Kasumi-1 (cell line): ENCODE measurements at regions not wholly inside any gene's neighbourhood (a gene's known extent, or its start where the extent isn't known, plus 50 kb on each side); places are given as distances from the start of the nearest gene placed in this dataset.
"Not testable (repeated sequence)": the region's sequence is repeated elsewhere in the genome, so short reads cannot be mapped to it uniquely, and the experiment has no call there.

ENCODE experiments used
- DNase-seq, 2 experiments: peaks; one replicate each; lab custom pipeline; 2025; lab: John Stamatoyannopoulos, UW

DNA sequence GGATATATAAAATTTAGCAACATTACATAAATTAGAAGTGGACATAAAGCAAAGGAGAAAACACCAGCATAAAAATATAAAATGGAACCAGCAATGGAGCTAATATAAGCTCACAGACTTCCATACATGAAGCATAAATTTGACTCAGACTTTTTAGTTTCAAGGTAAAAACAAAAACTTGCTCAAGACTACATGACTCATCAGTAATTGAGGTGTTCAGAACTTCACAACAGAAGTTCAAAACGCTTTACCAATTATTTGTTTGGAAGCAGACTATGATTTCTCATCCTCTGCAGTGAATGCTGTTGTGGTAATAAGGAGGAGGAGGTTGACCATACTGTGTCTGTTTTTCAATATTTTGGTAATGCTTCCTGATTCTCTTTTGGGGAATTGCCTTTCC lies 192.0 kb upstream of the MEIS1 start:
- not testable (repeated sequence) for DNase-seq

DNA sequence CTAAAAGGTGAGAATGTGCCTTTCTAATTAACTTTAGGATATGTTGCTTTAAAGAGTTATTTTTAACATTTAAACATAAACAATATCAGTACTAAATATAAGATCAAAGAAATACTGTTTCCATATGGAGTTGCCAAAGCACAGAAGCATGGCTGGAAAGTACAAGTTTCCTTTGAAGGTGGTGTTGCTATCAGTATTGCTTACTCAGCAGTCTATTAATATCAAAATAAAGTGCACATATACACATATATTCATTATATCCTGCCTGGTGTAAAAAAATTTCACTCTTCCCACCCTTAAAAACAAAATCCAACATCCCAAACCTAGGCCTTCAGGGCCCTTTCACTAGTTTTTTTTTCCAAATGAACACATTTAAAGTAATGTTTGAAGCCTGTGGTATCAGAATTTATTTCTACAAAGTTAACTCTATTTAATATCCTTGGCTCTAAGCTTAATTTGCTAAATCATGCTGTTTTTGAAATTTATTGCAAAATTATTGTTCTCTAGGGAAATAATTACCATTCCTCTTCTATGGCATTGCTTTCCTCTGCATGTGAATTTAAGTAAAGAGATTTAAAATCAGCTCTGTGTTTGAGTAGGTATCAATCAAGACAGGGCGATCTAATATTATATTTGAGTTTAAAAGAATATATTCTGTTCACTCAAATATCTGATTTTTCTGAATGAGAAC lies 192.7 kb upstream of the MEIS1 start:
- DNase-seq: no peak

DNA sequence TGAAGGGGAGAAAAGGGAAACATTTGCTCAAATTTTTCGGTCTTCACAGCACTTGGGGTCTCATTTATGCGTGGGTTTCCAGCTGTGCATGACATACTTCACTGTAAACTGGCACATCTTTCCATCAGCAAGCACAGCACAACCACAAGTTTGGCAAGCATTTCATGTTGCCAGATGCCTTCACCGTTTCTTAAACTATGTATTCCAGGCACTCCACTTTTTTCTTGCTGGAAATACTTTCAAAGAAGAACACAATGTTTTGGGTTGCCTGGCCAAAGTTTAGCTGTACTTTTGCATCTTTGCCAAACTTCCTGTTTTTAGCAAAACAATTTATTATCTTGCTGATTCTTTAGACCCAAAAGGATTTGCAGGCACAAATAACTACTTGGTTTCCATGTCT lies 194.6 kb upstream of the MEIS1 start:
- DNase-seq: no peak

DNA sequence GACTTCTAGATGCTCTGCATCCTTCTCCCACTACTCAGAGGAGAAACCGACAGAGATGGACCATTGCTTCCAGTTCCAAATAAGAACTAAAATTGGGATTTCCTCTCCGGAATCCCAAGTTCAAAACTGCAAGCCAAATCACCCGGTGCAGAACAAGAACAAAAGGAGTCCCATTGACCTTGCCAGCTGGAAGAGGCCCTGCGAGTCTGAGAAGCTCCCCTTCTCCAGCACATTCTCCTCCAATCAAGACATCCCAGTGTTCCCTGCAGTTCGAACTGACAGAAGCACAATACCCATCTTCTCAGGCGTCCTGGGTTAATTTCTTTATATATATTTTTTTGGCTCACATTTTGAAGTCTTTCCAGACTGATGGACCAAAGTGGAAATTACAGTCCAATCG lies 195.3 kb upstream of the MEIS1 start:
- no peak for DNase-seq

DNA sequence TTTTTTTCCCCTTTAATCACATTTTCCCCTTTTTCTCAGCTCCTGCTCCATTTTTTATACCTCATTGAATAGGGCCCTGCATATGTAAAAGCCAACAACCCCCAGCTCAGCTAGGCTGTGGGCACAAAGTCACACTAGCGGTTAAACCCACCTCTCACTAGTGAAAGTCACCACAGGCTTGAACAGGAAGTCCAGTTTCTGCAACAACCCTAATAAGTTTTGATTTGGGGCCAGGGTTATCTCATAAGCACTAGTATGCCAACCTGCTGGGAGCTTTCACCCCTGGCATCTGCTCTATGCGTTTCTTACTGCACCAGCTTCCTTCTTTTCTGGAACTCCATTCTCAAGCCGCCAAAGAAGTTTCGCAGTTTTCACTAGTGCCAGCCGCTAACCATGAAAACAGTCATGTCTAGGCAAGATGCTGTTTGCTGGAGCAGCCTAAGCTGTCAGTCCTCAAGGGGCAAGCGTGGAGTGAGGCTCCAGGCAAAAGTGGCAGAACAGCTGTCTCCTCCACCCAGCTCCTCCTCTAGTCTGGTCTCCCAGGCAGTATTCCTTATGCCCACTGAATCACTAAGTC lies 197.0 kb upstream of the MEIS1 start:
- no peak for DNase-seq

DNA sequence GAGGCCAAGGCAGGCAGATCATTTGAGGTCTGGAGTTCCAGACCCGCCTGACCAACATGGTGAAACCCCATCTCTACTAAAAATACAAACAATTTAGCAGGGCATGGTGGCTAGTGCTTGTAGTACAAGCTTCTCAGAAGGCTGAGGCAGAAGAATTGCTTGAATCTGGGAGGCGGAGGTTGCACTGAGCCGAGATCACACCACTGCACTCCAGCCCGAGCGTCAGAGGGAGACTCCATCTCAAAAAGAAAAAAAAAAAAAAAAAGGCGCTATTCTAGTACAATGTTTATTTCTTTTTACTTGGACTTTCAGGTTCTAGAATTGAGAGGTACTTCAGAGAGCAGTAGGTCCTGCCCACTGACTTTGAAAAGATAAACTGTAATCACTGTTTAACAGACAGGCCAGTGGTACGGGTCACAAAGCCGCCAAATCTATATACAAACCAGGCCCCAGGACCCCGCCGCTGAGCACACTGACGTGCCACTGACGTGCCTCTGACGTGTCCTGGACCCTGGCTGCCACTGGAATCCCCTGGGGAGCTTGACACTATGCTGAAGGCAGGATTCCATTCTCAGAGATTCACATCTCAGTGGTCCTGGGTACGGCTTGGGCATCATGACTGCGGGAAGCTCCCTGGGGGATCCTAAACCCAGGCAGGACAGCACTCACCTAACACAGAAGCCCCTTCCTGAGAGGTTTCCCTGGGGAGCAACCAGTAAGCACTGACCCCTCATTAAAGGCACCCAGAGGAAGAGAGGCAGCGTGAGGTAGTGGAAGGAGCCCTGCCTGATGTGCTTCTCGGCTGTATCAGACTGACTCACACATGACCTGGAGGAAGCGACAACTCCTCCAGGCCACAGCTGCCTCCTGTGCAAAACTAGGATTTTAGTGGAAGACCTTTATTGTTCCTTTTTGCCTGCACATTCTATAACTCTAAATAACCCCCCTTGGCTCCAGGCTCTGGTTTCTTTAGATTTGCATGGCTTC lies 197.8 kb upstream of the MEIS1 start:
- no peak for DNase-seq

DNA sequence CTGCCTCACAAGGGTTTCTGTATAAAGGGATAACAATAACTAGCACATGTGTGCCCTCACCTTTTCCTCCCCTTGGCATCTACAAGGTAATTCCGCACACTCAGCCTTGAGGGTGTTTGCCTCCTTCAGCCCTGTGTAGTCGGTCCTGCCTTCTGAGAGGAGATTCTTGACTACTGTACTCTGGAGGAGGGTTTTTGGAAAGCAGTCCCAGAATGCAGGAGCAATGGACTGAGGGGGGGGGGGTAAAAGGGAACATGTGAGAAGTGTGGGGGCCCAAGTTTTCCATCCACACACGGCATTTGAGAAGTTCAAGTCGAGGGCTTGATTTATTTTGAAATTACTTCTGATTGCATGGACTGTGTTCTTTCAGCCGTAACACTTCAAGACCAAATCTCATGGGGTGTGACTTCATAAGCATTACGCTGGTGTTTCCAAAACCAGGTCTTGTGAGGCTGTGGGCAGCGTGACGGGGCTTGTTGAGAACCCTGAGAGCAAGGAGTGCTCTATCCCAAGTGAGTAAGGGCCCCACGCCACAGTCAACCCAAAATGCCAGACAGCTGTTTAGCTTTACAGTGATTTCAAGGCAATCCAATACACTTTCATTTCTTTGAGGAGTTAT lies 198.7 kb upstream of the MEIS1 start:
- no peak for DNase-seq

DNA sequence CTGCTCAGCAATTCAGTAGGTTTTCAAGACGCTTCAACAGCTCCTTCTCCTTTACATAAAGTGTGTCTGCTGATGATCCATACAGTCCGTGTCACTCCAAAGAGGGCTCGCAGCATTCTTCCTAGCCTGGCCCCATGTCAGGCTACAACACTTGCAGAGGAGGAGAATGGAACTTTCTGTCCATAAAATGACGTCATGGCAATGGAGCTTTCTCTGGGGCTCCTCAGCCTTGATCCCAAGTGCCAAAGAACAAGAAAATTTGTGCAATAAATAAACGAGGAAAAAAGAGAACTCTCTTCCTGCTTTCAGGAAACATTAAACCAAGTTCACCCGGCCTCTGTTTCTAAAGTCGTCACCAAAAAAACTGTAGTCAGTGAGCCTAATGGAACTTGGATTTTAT lies 199.5 kb upstream of the MEIS1 start:
- DNase-seq: no peak

DNA sequence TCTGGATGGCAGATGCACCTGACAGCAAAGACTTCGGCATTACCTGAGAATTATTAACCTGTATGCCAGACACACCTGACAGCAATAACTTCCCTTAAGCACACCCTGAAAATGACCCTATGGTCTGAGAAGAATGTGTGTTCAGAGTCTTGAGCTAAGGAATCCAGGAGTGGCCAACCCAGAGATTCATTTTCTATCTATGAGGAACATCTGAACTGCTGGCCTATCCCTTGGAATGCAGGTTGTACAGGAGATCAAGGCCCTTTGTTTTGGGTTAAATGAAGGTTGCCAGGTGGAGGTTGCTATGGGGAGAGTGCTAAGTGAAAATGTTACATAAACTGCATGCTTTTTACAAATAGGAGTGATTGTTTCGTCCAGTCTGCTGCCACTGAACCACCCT lies 200.9 kb upstream of the MEIS1 start:
- DNase-seq: no peak

DNA sequence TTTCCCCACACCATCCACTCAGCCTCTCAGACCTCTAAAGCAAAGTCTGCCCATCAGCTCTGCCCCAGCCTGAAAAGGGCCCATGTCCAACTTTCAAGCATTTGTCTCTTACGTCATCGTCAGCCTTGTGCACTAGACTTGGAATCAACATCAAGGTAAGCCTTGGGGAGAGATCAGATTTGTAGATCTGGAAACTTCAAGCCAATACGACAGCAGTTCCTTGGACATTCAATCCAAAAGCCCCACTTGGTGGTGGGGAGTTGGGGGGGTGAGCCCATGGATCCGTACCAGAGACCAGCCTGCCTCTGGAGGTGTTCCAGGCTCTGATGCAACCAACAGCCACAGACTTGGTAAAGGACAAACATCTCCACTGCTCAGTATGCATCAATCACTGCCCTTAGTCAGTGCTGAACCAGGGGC lies 206.8 kb upstream of the MEIS1 start:
- DNase-seq: no peak

DNA sequence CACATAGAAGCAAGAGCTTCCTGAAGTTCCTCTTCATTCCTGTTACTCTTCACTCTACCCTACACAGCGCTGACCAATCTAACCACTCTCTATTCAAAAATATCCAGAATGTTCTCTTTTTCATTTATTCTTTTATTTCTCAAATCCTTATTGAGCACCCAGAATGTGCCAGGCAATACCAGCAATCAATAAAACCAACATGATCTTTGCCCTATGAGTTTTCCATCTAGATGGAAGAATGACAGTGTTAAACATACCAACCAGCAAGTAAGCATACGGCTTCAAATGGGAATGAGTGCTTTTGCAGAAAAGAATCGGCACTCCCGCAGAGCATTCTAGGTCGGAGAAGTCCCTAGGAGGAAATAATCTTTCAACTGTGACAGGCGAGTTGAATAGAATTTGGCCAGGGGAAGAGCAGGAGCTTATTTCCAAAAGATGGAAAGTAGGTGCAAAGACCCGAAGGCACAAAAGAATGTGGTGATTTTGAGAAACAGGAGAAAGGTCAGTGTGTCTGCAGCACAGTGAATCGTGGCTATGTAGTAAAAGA lies 217.8 kb upstream of the MEIS1 start:
- no peak for DNase-seq

DNA sequence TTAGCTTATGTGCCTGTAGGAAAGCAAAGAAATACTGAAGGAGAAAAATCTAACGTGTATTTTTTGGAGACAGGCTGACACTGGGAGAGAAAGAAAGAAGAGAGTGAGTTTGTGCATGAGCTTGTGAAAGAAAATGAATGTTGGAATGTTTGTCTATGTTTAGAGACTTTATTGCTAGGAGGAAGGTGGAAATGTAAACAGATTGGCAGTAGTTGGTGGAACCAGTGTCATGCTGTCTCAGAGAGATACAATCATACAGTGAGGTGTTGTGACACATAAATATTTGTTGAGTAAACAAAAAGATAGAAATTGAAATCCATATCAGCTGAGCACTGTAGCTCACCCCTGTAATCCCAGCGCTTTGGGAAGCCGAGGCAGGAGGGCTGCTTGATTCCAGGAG lies 222.2 kb upstream of the MEIS1 start:
- no peak for DNase-seq

DNA sequence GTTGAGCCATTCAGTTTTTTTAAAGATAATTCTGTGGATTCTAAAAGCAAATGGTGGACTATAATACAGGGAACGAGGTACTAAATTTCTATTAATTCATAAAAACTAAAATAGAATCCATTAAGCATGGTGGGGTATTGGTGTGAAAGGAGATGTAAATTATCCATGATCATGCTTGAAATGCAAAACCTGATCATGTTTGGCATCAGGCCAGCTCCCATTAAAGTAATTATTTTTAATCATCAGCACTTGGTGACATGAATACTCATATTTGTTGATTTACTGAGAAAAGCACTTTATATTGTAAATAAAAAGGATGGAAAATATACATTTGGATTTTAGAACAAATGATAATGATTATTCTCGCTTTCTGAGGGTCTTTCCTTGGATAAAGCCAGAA lies 232.3 kb upstream of the MEIS1 start:
- DNase-seq: no peak

DNA sequence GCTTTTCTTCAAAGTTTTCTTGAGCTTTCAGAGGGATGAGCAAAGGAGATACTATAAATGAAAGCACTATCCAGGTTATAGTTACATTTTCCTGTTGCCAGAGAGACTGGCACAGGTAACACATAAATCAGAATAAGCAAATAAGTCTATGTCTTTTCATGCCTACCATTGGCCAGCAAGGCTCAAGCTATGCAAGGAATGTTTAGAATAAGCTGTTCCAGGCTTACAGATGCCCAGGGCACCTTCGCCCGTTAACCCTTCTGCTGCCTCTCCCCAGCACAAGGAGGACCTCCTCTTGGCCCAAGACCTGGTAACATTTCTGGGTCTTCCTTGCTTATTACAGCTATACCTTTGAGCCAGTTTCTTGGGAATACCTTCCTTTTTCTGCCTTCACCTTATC lies 233.7 kb upstream of the MEIS1 start:
- DNase-seq: no peak

DNA sequence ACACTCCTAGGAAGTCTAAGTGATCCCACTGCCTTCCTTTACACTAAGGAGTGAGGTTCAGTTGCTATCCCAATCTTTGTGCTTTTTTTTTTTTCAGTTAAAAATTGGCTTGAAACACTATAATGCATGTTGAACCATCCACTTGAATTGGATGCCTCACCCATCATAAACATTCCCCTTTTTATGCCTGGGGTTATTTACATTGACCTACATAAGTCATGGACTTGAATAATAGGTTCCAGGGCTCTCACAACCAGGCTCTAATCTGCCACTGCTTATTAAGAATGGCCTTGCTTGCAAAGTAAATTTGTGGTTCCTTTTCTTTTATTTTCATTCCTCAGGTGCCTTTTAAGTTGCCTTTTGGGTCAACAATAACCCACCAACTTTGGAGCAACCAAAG lies 236.1 kb upstream of the MEIS1 start:
- DNase-seq: no peak

DNA sequence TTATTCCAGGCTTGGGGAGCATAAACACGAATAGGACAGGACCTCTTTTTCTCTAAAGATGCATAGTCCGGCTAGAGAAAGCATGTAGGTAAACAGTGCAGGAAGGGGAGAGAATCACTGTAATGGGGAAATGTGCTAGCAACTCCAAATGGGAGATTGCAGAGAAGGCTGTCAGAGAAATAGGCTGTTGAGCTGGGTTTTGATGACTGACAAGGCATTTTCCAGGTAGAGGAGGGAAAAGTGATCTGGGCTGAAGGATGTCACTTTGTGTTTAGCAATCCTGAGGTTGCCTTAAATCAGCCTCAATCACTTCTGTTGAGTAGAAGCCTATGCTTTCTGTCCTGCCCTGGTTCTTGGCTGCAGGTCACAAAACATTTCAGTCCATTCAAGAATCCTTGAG lies 242.0 kb upstream of the MEIS1 start:
- DNase-seq: no peak

DNA sequence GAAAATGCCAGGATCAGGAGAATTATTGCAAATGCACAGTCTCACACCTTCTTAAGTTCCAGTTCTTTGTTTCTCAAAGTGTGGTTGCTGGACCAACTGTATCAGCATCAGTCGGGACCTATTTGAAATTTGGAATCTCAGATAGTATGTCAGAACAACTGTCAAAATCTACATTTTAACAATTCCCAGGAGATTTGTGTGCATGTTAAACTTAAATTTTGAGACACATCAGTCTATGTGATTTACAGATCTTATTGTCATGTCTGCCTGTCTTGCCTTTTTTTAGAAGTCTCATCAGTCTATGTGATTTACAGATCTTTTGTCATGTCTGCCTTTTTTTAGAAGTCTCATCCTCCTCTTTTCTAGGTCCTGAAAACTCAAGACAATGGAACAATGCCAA lies 243.6 kb upstream of the MEIS1 start:
- DNase-seq: no peak

DNA sequence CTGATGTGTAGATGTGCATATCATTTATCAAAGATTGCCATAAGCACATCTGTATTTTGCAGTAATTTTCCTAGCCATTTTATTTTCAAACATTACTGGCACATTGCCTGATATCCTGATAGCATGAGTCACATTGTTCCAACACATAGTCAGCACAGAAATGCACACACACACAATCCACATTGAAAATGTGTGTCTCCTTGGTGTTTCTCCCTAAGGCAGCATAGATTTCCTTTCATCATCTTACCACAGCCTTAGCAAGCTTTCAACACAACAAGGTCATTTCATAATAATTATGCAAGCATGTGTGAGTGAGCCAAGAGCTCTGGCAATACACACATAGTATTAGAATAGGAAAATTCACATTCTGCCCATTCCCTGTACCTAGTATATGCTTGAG lies 245.4 kb upstream of the MEIS1 start:
- DNase-seq: peak; percentile 1 to 5

DNA sequence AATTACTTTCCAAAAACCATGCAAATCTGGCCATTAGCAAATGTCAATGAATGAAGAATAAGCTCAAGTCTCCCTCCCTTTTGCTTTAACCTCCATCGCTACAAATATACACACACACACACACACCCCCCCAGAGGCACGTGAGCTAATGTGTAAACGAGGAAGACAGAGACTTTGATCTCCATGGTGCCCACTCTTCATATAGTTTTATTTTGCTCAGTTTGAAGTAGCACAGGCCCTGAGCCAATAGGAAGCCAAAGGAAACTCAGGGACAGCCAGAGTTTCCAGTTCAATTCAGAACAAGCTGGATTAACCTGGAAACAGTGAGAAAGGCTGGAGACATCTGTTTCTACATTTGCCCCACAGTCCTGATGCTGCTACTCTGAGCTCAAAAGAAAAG lies 248.4 kb upstream of the MEIS1 start:
- DNase-seq: no peak

DNA sequence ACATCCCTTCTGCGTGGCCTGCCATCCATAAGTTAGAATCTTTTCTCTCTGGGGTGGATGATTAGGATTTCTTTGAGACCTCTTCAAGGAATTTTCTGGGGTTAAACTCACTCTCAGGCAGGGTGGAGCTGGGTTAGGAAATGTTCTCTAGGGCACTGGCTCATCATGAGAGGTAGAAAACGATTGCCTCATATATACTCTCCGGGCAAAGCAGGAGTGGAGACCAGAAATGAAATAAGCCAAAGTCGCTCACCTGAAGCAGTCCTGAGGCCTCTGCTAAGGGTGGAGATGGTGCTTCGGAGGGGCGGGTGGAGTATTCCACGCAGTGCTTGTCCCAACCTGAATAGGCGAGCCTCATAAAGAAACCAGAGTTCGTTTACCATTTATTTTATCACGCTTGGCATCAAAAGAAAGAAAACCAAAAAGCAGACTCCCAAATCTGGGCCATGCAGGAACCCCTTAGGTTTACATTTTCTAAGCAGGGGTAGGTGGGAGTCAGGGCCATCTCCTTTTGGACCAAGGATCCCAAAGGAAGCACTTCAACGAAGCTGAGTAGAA lies 249.3 kb upstream of the MEIS1 start:
- no peak for DNase-seq

DNA sequence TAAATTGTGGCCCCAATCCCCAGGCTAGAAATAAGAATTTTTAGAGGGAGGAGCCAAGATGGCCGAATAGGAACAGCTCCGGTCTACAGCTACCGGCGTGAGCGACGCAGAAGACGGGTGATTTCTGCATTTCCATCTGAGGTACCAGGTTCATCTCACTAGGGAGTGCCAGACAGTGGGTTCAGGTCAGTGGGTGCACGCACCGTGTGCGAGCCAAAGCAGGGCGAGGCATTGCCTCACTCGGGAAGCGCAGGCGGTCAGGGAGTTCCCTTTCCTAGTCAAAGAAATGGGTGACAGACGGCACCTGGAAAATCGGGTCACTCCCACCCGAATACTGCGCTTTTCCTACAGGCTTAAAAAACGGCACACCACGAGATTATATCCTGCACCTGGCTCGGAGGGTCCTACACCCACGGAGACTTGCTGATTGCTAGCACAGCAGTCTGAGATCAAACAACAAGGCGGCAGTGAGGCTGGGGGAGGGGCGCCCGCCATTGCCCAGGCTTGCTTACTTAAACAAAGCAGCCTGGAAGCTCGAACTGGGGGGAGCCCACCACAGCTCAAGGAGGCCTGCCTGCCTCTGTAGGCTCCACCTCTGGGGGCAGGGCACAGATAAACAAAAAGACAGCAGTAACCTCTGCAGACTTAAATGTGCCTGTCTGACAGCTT lies 257.7 kb upstream of the MEIS1 start:
- not testable (repeated sequence) for DNase-seq
